ENCODE measurements at regions not wholly inside any gene's neighbourhood (a gene's known extent, or its start where the extent isn't known, plus 50 kb on each side); places are given as distances from the start of the nearest gene placed in this dataset.

GRCh38 chr21:28336314-28336713, 656.4 kb downstream of the LTN1 start:
- DNase-seq (no peak), ATAC-seq (ENCODE audit: low FRiP score in 2 of 2) (peak in 1 of 2 donors; percentile 50)
- Histone ChIP-seq H3K36me3 (no peaks in the 10 kb centered on the region), H3K27ac (no peak overlapping the region), H3K4me3 (no peak overlapping the region), H3K27me3 (no peaks in the 10 kb centered on the region), H3K4me1 (peaks cover 0 to 19% (median 5%) of the 10 kb centered on the region in 4 donors), H3K9me3 (no peaks in the 10 kb centered on the region)
- no peak for TF ChIP-seq POLR2AphosphoS5 (IDR thresholded peaks at IDR 0.05)
- TF ChIP-seq CTCF (IDR thresholded peaks at IDR 0.05) = peak in 4 of 6 experiments; percentile 27 to 48 (median 38)
- 4% methylated on average over 3 of the region's 3 CpGs for WGBS, 2 donors

- Histone ChIP-seq H3K27me3 (no peaks in the 10 kb centered on the region), H3K27ac (no peak overlapping the region), H3K4me1 (peaks cover 0 to 11% (median 5%) of the 10 kb centered on the region in 4 donors), H3K36me3 (no peaks in the 10 kb centered on the region), H3K4me3 (no peak overlapping the region), H3K9me3 (no peaks in the 10 kb centered on the region)
- ATAC-seq (ENCODE audit: low FRiP score in 2 of 2) (no peak), DNase-seq (no peak)
- TF ChIP-seq EP300 (IDR thresholded peaks at IDR 0.05) (no peak), POLR2AphosphoS5 (IDR thresholded peaks at IDR 0.05) (no peak), CTCF (IDR thresholded peaks at IDR 0.05) (no peak), POLR2A (IDR thresholded peaks at IDR 0.05) (no peak)
- WGBS, 2 donors = 74 to 90% methylated on average over 2 of the region's 2 CpGs
Observed at GRCh38 chr21:28334407-28334806, 658.3 kb downstream of the LTN1 start.

- no peaks in the 10 kb centered on the region for H3K9me3 ChIP-seq
- no peak for ATAC-seq (ENCODE audit: low FRiP score in 2 of 2)
- TF ChIP-seq CTCF (IDR thresholded peaks at IDR 0.05) (no peak), EP300 (IDR thresholded peaks at IDR 0.05) (no peak), POLR2A (IDR thresholded peaks at IDR 0.05) (no peak), POLR2AphosphoS5 (IDR thresholded peaks at IDR 0.05) (no peak)
- no peaks in the 10 kb centered on the region for H3K36me3 ChIP-seq
- no peak overlapping the region for H3K27ac ChIP-seq
- no peak for DNase-seq
- H3K4me3 ChIP-seq = no peak overlapping the region
- peaks cover 0 to 9% (median 5%) of the 10 kb centered on the region in 4 donors for H3K4me1 ChIP-seq
- 69 to 76% methylated on average over 3 of the region's 3 CpGs for WGBS, 2 donors
- no peaks in the 10 kb centered on the region for H3K27me3 ChIP-seq
Observed at GRCh38 chr21:28333578-28334075, 659.0 kb downstream of the LTN1 start.

GRCh38 chr21:28332796-28333195, 659.9 kb downstream of the LTN1 start:
- no peaks in the 10 kb centered on the region for H3K27me3 ChIP-seq
- no peaks in the 10 kb centered on the region for H3K9me3 ChIP-seq
- no peak for TF ChIP-seq CTCF (IDR thresholded peaks at IDR 0.05)
- no peak for TF ChIP-seq POLR2A (IDR thresholded peaks at IDR 0.05)
- TF ChIP-seq POLR2AphosphoS5 (IDR thresholded peaks at IDR 0.05) = no peak
- TF ChIP-seq EP300 (IDR thresholded peaks at IDR 0.05) = no peak
- WGBS, 2 donors = 74 to 75% methylated on average over 1 of the region's 1 CpG
- DNase-seq = no peak
- H3K27ac ChIP-seq = no peak overlapping the region
- no peak for ATAC-seq (ENCODE audit: low FRiP score in 2 of 2)
- H3K36me3 ChIP-seq = no peaks in the 10 kb centered on the region
- H3K4me3 ChIP-seq = no peak overlapping the region
- peaks cover 0 to 9% (median 5%) of the 10 kb centered on the region in 4 donors for H3K4me1 ChIP-seq

- Histone ChIP-seq H3K4me3 (no peak overlapping the region), H3K36me3 (no peaks in the 10 kb centered on the region), H3K4me1 (no peaks in the 10 kb centered on the region), H3K27me3 (no peaks in the 10 kb centered on the region), H3K27ac (no peak overlapping the region), H3K9me3 (no peaks in the 10 kb centered on the region)
- DNase-seq (no peak), ATAC-seq (ENCODE audit: low FRiP score in 2 of 2) (no peak)
- TF ChIP-seq POLR2AphosphoS5 (IDR thresholded peaks at IDR 0.05) = no peak
- no peak for TF ChIP-seq EP300 (IDR thresholded peaks at IDR 0.05)
- no peak for TF ChIP-seq CTCF (IDR thresholded peaks at IDR 0.05)
- no peak for TF ChIP-seq POLR2A (IDR thresholded peaks at IDR 0.05)
- 86 to 100% methylated on average over 1 of the region's 1 CpG for WGBS, 2 donors
Observed at GRCh38 chr21:28325618-28326017, 667.1 kb downstream of the LTN1 start.
